Neural cell (in vitro differentiated cells): ENCODE measurements at regions not wholly inside any gene's neighbourhood (a gene's known extent, or its start where the extent isn't known, plus 50 kb on each side); places are given as distances from the start of the nearest gene placed in this dataset.

Source experiments
- CTCF ChIP-seq: fragments of 450-650 bp; IDR thresholded peaks from 2 replicates; pipeline ENCODE4 v1.5.1; 2014; ENCODE audit warnings: antibody characterized with exemption, mild to moderate bottlenecking, moderate library complexity; ENCODE audit not compliant: poor library complexity, severe bottlenecking
- EP300 ChIP-seq: fragments of 450-650 bp; conservative IDR thresholded peaks from 2 replicates; pipeline ENCODE4 v1.6.1; 2014; ENCODE audit warnings: antibody characterized with exemption, mild to moderate bottlenecking, moderate library complexity; ENCODE audit not compliant: poor library complexity, severe bottlenecking
- EZH2 ChIP-seq: fragments of 200-600, 300-800 bp; shearing (Covaris generic), sonication (generic); IDR thresholded peaks from 2 replicates; pipeline ENCODE4 v1.6.1; 2014; ENCODE audit warnings: antibody characterized with exemption, low read length, borderline replicate concordance, mild to moderate bottlenecking; ENCODE audit not compliant: insufficient read depth, poor library complexity, severe bottlenecking
- MXI1 ChIP-seq: fragments of 450-650 bp; conservative IDR thresholded peaks from 2 replicates; pipeline ENCODE4 v1.6.1; 2014; ENCODE audit warnings: antibody characterized with exemption, mild to moderate bottlenecking; ENCODE audit not compliant: poor library complexity, severe bottlenecking
- POLR2AphosphoS5 ChIP-seq: IDR thresholded peaks from 2 replicates; pipeline ENCODE4 v1.6.1; 2012
- RAD21 ChIP-seq: fragments of 450-650 bp; conservative IDR thresholded peaks from 2 replicates; pipeline ENCODE4 v1.6.1; 2014; ENCODE audit warnings: antibody characterized with exemption, mild to moderate bottlenecking, moderate library complexity
- REST ChIP-seq: IDR thresholded peaks from 2 replicates; pipeline ENCODE4 v1.6.1; 2012; ENCODE audit warnings: borderline replicate concordance
- SMC3 ChIP-seq: fragments of 450-650 bp; conservative IDR thresholded peaks from 2 replicates; pipeline ENCODE4 v1.6.1; 2014; ENCODE audit warnings: antibody characterized with exemption, mild to moderate bottlenecking, moderate library complexity; ENCODE audit not compliant: poor library complexity

- TF ChIP-seq CTCF = no peak
- no peak for TF ChIP-seq POLR2AphosphoS5
- TF ChIP-seq EP300 = no peak
- TF ChIP-seq EZH2 = no peak
- TF ChIP-seq RAD21 = no peak
- no peak for TF ChIP-seq SMC3
- no peak for TF ChIP-seq MXI1
- TF ChIP-seq REST = no peak
These were observed 217.4 kb upstream of the GIMD1 start for GRCh38 chr4:106585915-106586349.
